H9 (cell line): ENCODE measurements at regions not wholly inside any gene's neighbourhood (a gene's known extent, or its start where the extent isn't known, plus 50 kb on each side); places are given as distances from the start of the nearest gene placed in this dataset.
"Not testable (repeated sequence)": the region's sequence is repeated elsewhere in the genome, so short reads cannot be mapped to it uniquely, and the experiment has no call there.

Source experiments
- DNase-seq: peaks from one replicate; pipeline ENCODE4 v3.0.0-alpha.2; 2017
- H2AFZ ChIP-seq: one replicate; pipeline ENCODE4 v1.6.1; 2013; ENCODE audit warnings: mild to moderate bottlenecking, low read length, control low read depth, moderate library complexity
- H2AK5ac ChIP-seq: 2 replicates; pipeline ENCODE4 v1.6.1; 2013; ENCODE audit warnings: low read length, control low read depth, mixed read lengths; ENCODE audit not compliant: insufficient read length
- H2BK120ac ChIP-seq: one replicate; pipeline ENCODE4 v1.6.1; 2013; ENCODE audit warnings: low read depth, mild to moderate bottlenecking, low read length, control low read depth, inconsistent platforms; ENCODE audit not compliant: poor library complexity, severe bottlenecking
- H2BK12ac ChIP-seq: 2 replicates; pipeline ENCODE4 v1.6.1; 2013; ENCODE audit warnings: low read length, control low read depth, mixed read lengths, low read depth; ENCODE audit not compliant: insufficient read length
- H2BK15ac ChIP-seq: 2 replicates; pipeline ENCODE4 v1.6.1; 2013; ENCODE audit warnings: low read depth, low read length, control low read depth
- H2BK20ac ChIP-seq: one replicate; pipeline ENCODE4 v1.6.1; 2013; ENCODE audit warnings: low read depth, mild to moderate bottlenecking, low read length, control low read depth, inconsistent platforms; ENCODE audit not compliant: poor library complexity, severe bottlenecking
- H2BK5ac ChIP-seq: 2 replicates; pipeline ENCODE4 v1.6.1; 2013; ENCODE audit warnings: low read length, control low read depth, mixed read lengths; ENCODE audit not compliant: insufficient read length
- H3K14ac ChIP-seq: 2 replicates; pipeline ENCODE4 v1.6.1; 2013; ENCODE audit warnings: low read length, control low read depth; ENCODE audit not compliant: insufficient read depth
- H3K18ac ChIP-seq: 2 replicates; pipeline ENCODE4 v1.6.1; 2013; ENCODE audit warnings: low read depth, mild to moderate bottlenecking, mixed read lengths, low read length, control low read depth; ENCODE audit not compliant: insufficient read length
- H3K23ac ChIP-seq: 2 replicates; pipeline ENCODE4 v1.6.1; 2013; ENCODE audit warnings: low read length, control low read depth, mixed read lengths, low read depth; ENCODE audit not compliant: insufficient read length
- H3K23me2 ChIP-seq: 2 replicates; pipeline ENCODE4 v1.6.1; 2013; ENCODE audit warnings: low read depth, mild to moderate bottlenecking, mixed read lengths, low read length, control low read depth; ENCODE audit not compliant: insufficient read length, poor library complexity, severe bottlenecking
- H3K27ac ChIP-seq: 2 replicates; pipeline ENCODE4 v1.5.1; 2013; ENCODE audit warnings: low read length, control low read depth, mixed read lengths, low read depth; ENCODE audit not compliant: insufficient read length
- H3K27me3 ChIP-seq: 2 replicates; pipeline ENCODE4 v1.6.1; 2013; ENCODE audit warnings: low read length, control low read depth, inconsistent platforms; ENCODE audit not compliant: insufficient read depth
- H3K4ac ChIP-seq: 2 replicates; pipeline ENCODE4 v1.6.1; 2013; ENCODE audit warnings: low read depth, mild to moderate bottlenecking, control low read depth, inconsistent platforms, low read length, moderate library complexity
- H3K4me1 ChIP-seq: 2 replicates; pipeline ENCODE4 v1.6.1; 2013; ENCODE audit warnings: low read length, control low read depth, inconsistent platforms; ENCODE audit not compliant: insufficient read depth
- H3K4me2 ChIP-seq: 2 replicates; pipeline ENCODE4 v1.6.1; 2013; ENCODE audit warnings: low read length, control low read depth, mixed read lengths; ENCODE audit not compliant: insufficient read length, insufficient read depth
- H3K56ac ChIP-seq: 2 replicates; pipeline ENCODE4 v1.6.1; 2013; ENCODE audit warnings: low read depth, mild to moderate bottlenecking, mixed read lengths, low read length, control low read depth; ENCODE audit not compliant: insufficient read length
- H3K79me1 ChIP-seq: 2 replicates; pipeline ENCODE4 v1.6.1; 2013; ENCODE audit warnings: low read depth, mild to moderate bottlenecking, moderate library complexity, low read length, control low read depth, inconsistent platforms; ENCODE audit not compliant: insufficient read depth, poor library complexity, severe bottlenecking
- H3K79me2 ChIP-seq: 2 replicates; pipeline ENCODE4 v1.6.1; 2013; ENCODE audit warnings: low read length, control low read depth, inconsistent platforms; ENCODE audit not compliant: insufficient read depth
- H3K9ac ChIP-seq: 2 replicates; pipeline ENCODE4 v1.6.1; 2013; ENCODE audit warnings: low read length, control low read depth, mixed read lengths; ENCODE audit not compliant: insufficient read length; ENCODE audit errors: extremely low read depth
- H3K9me3 ChIP-seq: one replicate; pipeline ENCODE4 v1.6.1; 2013; ENCODE audit warnings: low read depth, low read length, inconsistent platforms; ENCODE audit not compliant: control insufficient read depth
- H3T11ph ChIP-seq: one replicate; pipeline ENCODE4 v1.6.1; 2013; ENCODE audit warnings: mild to moderate bottlenecking, low read length, control low read depth, inconsistent platforms
- H4K20me1 ChIP-seq: one replicate; pipeline ENCODE4 v1.6.1; 2013; ENCODE audit not compliant: control insufficient read depth, insufficient read length, insufficient read depth
- H4K5ac ChIP-seq: 2 replicates; pipeline ENCODE4 v1.6.1; 2013; ENCODE audit warnings: low read depth, mild to moderate bottlenecking, mixed read lengths, low read length, control low read depth; ENCODE audit not compliant: insufficient read length
- H4K8ac ChIP-seq: replicated peaks from 2 replicates; pipeline ENCODE4 v1.6.1; 2013; ENCODE audit warnings: low read length, control low read depth, mixed read lengths, low read depth; ENCODE audit not compliant: insufficient read length
- H4K91ac ChIP-seq: 2 replicates; pipeline ENCODE4 v1.6.1; 2013; ENCODE audit warnings: low read depth, mild to moderate bottlenecking, moderate library complexity, mixed read lengths, low read length, control low read depth; ENCODE audit not compliant: insufficient read length
- H3K27ac Mint-ChIP-seq, 3 experiments: 2 replicates in 2 of 3; 3 replicates in 1 of 3; pipeline ENCODE4 v1.8.0; 2020 to 2021; ENCODE audit warnings: mixed read lengths in 3 of 3, mild to moderate bottlenecking in 1 of 3, moderate library complexity in 1 of 3
- H3K27me3 Mint-ChIP-seq: 2 replicates; pipeline ENCODE4 v1.8.0; 2021; ENCODE audit warnings: low read depth, mild to moderate bottlenecking, moderate library complexity, mixed read lengths
- H3K36me3 Mint-ChIP-seq, 3 experiments: 2 replicates in 2 of 3; 3 replicates in 1 of 3; pipeline ENCODE4 v1.8.0; 2020 to 2021; ENCODE audit warnings: low read depth in 3 of 3, mixed read lengths in 3 of 3; ENCODE audit not compliant: insufficient read depth in 1 of 3
- H3K4me1 Mint-ChIP-seq, 2 experiments: 2 replicates each; pipeline ENCODE4 v1.8.0; 2020; ENCODE audit warnings: mixed read lengths in 2 of 2
- H3K4me3 Mint-ChIP-seq, 2 experiments: 2 replicates in 1 of 2; 3 replicates in 1 of 2; pipeline ENCODE4 v1.8.0; 2020 to 2021; ENCODE audit warnings: mild to moderate bottlenecking in 2 of 2, mixed read lengths in 2 of 2, moderate library complexity in 1 of 2
- H3K9me3 Mint-ChIP-seq, 2 experiments: 2 replicates in 1 of 2; 3 replicates in 1 of 2; pipeline ENCODE4 v1.8.0; 2020; ENCODE audit warnings: mild to moderate bottlenecking in 2 of 2, mixed read lengths in 2 of 2, moderate library complexity in 1 of 2
- WGBS: extraction: QIAGEN DNeasy Blood & Tissue Kit; methylation state at CpG from one replicate; pipeline ENCODE4 v1.1.7; 2013; ENCODE audit warnings: missing lambda C conversion rate, low lambda C conversion rate, mixed read lengths; ENCODE audit not compliant: insufficient read length; ENCODE audit errors: extremely low coverage; 5-methylcytosine and 5-hydroxymethylcytosine counted together

GRCh38 chr9:41824723-41825122, 304.5 kb downstream of the CNTNAP3B start:
- H3K36me3 Mint-ChIP-seq, H3T11ph ChIP-seq, H3K18ac ChIP-seq, H3K4ac ChIP-seq, H3K4me3 Mint-ChIP-seq, H2AFZ ChIP-seq, H2BK12ac ChIP-seq, H2BK5ac ChIP-seq, H4K91ac ChIP-seq, H3K23me2 ChIP-seq, H3K27me3 ChIP-seq, H3K9me3 Mint-ChIP-seq, H3K79me2 ChIP-seq, H3K27ac ChIP-seq, H2BK20ac ChIP-seq, H3K27ac Mint-ChIP-seq, H2AK5ac ChIP-seq, DNase-seq, H3K9ac ChIP-seq, H2BK120ac ChIP-seq, H3K4me1 ChIP-seq, H3K14ac ChIP-seq, H3K56ac ChIP-seq, H4K20me1 ChIP-seq, H4K5ac ChIP-seq, H3K79me1 ChIP-seq, H4K8ac ChIP-seq, H3K4me2 ChIP-seq, H3K4me1 Mint-ChIP-seq, H3K9me3 ChIP-seq, H3K23ac ChIP-seq, H3K27me3 Mint-ChIP-seq, H2BK15ac ChIP-seq: not testable (repeated sequence)
- no CpG with 5 or more reads among the region's 8 CpGs for WGBS

- not testable (repeated sequence) for DNase-seq
Observed at GRCh38 chr9:41802706-41803105, 326.5 kb downstream of the CNTNAP3B start.

More at GRCh38 chr9:41802706-41803105, 326.5 kb downstream of the CNTNAP3B start:
- H3K27me3 ChIP-seq, H3K4ac ChIP-seq, H2AFZ ChIP-seq, H3K79me2 ChIP-seq, H2BK120ac ChIP-seq, H3K79me1 ChIP-seq, H2BK12ac ChIP-seq, H2BK20ac ChIP-seq, H3K9me3 ChIP-seq, H3K36me3 Mint-ChIP-seq, H2AK5ac ChIP-seq, H3K27ac Mint-ChIP-seq, H2BK5ac ChIP-seq, H3K4me1 Mint-ChIP-seq, H3K27me3 Mint-ChIP-seq, H3K27ac ChIP-seq, H4K20me1 ChIP-seq, H3K4me3 Mint-ChIP-seq, H3K56ac ChIP-seq, H3K14ac ChIP-seq, H3K9ac ChIP-seq, H3K4me2 ChIP-seq, H4K91ac ChIP-seq, H3T11ph ChIP-seq, H2BK15ac ChIP-seq, H3K23me2 ChIP-seq, H3K4me1 ChIP-seq, H4K8ac ChIP-seq, H3K23ac ChIP-seq, H4K5ac ChIP-seq, H3K18ac ChIP-seq: not testable (repeated sequence)
- WGBS, result no CpG with 5 or more reads among the region's 4 CpGs
- H3K9me3 Mint-ChIP-seq, result peaks cover 12 to 16% of the 10 kb centered on the region in 2 experiments
